Panc1 (cell line): ENCODE measurements at regions not wholly inside any gene's neighbourhood (a gene's known extent, or its start where the extent isn't known, plus 50 kb on each side); places are given as distances from the start of the nearest gene placed in this dataset.

ENCODE experiments used
- POLR2AphosphoS5 ChIP-seq: IDR thresholded peaks from 2 replicates; pipeline ENCODE4 v1.6.1; 2012; ENCODE audit warnings: mild to moderate bottlenecking, low read depth, low read length, moderate library complexity
- SIN3A ChIP-seq: IDR thresholded peaks from 2 replicates; pipeline ENCODE4 v1.6.1; 2012; ENCODE audit warnings: low read depth, mild to moderate bottlenecking, low read length, moderate library complexity, borderline replicate concordance; ENCODE audit not compliant: insufficient read depth
- TCF7L2 ChIP-seq: IDR thresholded peaks from 2 replicates; pipeline ENCODE4 v1.6.1; 2011; ENCODE audit warnings: mild to moderate bottlenecking, low read depth, low read length, inconsistent platforms
- TF ChIP-seq, protein P1 (sequence below): fragments of 450-650 bp; IDR thresholded peaks from 2 replicates; pipeline ENCODE4 v1.5.1; 2017; ENCODE audit warnings: mild to moderate bottlenecking
- TF ChIP-seq, protein P2 (sequence below), 2 experiments: IDR thresholded peaks; 2 replicates each; pipeline ENCODE4 v1.6.1; 2011 to 2012; ENCODE audit warnings: low read depth in 2 of 2, control low read depth in 1 of 2, low read length in 1 of 2, mild to moderate bottlenecking in 1 of 2, moderate library complexity in 1 of 2; ENCODE audit not compliant: insufficient read depth in 1 of 2

DNA sequence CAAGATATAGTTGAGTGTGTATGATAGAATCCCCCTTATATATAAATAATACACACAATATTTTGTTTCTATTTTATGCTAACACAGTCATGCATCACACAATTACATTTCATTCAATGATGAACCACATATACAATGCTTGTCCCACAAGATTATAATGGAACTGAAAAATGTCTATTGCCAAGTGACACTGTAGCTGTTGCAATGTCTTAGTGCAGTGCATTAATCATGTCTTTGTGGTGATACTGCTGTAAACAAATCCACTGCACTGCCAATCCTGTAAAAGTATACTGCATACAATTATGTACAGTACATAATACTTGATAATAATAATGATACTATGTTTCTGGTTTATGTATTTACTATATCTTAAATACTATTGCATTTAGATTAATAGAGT is 512.1 kb upstream of the CNTN3 start:
- TF ChIP-seq, protein P1, sequence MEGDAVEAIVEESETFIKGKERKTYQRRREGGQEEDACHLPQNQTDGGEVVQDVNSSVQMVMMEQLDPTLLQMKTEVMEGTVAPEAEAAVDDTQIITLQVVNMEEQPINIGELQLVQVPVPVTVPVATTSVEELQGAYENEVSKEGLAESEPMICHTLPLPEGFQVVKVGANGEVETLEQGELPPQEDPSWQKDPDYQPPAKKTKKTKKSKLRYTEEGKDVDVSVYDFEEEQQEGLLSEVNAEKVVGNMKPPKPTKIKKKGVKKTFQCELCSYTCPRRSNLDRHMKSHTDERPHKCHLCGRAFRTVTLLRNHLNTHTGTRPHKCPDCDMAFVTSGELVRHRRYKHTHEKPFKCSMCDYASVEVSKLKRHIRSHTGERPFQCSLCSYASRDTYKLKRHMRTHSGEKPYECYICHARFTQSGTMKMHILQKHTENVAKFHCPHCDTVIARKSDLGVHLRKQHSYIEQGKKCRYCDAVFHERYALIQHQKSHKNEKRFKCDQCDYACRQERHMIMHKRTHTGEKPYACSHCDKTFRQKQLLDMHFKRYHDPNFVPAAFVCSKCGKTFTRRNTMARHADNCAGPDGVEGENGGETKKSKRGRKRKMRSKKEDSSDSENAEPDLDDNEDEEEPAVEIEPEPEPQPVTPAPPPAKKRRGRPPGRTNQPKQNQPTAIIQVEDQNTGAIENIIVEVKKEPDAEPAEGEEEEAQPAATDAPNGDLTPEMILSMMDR: no peak
- TF ChIP-seq, protein P2, sequence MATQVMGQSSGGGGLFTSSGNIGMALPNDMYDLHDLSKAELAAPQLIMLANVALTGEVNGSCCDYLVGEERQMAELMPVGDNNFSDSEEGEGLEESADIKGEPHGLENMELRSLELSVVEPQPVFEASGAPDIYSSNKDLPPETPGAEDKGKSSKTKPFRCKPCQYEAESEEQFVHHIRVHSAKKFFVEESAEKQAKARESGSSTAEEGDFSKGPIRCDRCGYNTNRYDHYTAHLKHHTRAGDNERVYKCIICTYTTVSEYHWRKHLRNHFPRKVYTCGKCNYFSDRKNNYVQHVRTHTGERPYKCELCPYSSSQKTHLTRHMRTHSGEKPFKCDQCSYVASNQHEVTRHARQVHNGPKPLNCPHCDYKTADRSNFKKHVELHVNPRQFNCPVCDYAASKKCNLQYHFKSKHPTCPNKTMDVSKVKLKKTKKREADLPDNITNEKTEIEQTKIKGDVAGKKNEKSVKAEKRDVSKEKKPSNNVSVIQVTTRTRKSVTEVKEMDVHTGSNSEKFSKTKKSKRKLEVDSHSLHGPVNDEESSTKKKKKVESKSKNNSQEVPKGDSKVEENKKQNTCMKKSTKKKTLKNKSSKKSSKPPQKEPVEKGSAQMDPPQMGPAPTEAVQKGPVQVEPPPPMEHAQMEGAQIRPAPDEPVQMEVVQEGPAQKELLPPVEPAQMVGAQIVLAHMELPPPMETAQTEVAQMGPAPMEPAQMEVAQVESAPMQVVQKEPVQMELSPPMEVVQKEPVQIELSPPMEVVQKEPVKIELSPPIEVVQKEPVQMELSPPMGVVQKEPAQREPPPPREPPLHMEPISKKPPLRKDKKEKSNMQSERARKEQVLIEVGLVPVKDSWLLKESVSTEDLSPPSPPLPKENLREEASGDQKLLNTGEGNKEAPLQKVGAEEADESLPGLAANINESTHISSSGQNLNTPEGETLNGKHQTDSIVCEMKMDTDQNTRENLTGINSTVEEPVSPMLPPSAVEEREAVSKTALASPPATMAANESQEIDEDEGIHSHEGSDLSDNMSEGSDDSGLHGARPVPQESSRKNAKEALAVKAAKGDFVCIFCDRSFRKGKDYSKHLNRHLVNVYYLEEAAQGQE (IDR thresholded peaks at IDR 0.05; ENCODE audit: insufficient read depth in 1 of 2, low read depth in 2 of 2, low read length in 1 of 2): no peak
- no peak for TF ChIP-seq TCF7L2
- TF ChIP-seq POLR2AphosphoS5: no peak
- no peak for TF ChIP-seq SIN3A
